Trophoblast cell (in vitro differentiated cells and primary cell): ENCODE measurements at regions not wholly inside any gene's neighbourhood (a gene's known extent, or its start where the extent isn't known, plus 50 kb on each side); places are given as distances from the start of the nearest gene placed in this dataset.

Source experiments
- DNase-seq, 2 donors: peaks; one replicate each; pipeline ENCODE4 v3.0.0-alpha.2; 2016
- H2AFZ ChIP-seq: 2 replicates; pipeline ENCODE4 v1.6.1; 2013; ENCODE audit warnings: low read length, moderate library complexity, mild to moderate bottlenecking; ENCODE audit not compliant: insufficient read depth, poor library complexity
- H2AK5ac ChIP-seq: 2 replicates; pipeline ENCODE4 v1.6.1; 2013; ENCODE audit warnings: mild to moderate bottlenecking, low read length
- H2BK120ac ChIP-seq: 2 replicates; pipeline ENCODE4 v1.6.1; 2013; ENCODE audit warnings: low read length, mild to moderate bottlenecking, moderate library complexity; ENCODE audit not compliant: insufficient read depth, poor library complexity
- H2BK12ac ChIP-seq: 2 replicates; pipeline ENCODE4 v1.6.1; 2013; ENCODE audit warnings: mild to moderate bottlenecking, low read length, moderate library complexity
- H2BK5ac ChIP-seq: 2 replicates; pipeline ENCODE4 v1.6.1; 2013; ENCODE audit warnings: low read length, low read depth, moderate library complexity, mild to moderate bottlenecking; ENCODE audit not compliant: poor library complexity
- H3K14ac ChIP-seq: 2 replicates; pipeline ENCODE4 v1.6.1; 2013; ENCODE audit warnings: mild to moderate bottlenecking, low read length
- H3K18ac ChIP-seq: 2 replicates; pipeline ENCODE4 v1.6.1; 2013; ENCODE audit warnings: mild to moderate bottlenecking, low read length
- H3K23ac ChIP-seq: 2 replicates; pipeline ENCODE4 v1.6.1; 2013; ENCODE audit warnings: low read length
- H3K27ac ChIP-seq: 2 replicates; pipeline ENCODE4 v1.5.1; 2013; ENCODE audit warnings: low read depth, mild to moderate bottlenecking, inconsistent platforms, low read length, moderate library complexity
- H3K27me3 ChIP-seq: 2 replicates; pipeline ENCODE4 v1.6.1; 2013; ENCODE audit warnings: inconsistent platforms, mild to moderate bottlenecking, low read length, moderate library complexity; ENCODE audit not compliant: insufficient read depth
- H3K36me3 ChIP-seq, 2 experiments: 1 replicate in 1 of 2; 2 replicates in 1 of 2; pipeline ENCODE4 v1.6.1; 2013; ENCODE audit warnings: low read length in 2 of 2, mild to moderate bottlenecking in 2 of 2, moderate library complexity in 1 of 2; ENCODE audit not compliant: insufficient read depth in 2 of 2, control insufficient read depth in 1 of 2
- H3K4ac ChIP-seq: 2 replicates; pipeline ENCODE4 v1.6.1; 2013; ENCODE audit warnings: low read depth, mild to moderate bottlenecking, low read length, moderate library complexity
- H3K4me1 ChIP-seq, 2 experiments: 1 replicate in 1 of 2; 2 replicates in 1 of 2; pipeline ENCODE4 v1.6.1; 2013; ENCODE audit warnings: low read length in 2 of 2, mild to moderate bottlenecking in 2 of 2, moderate library complexity in 1 of 2; ENCODE audit not compliant: insufficient read depth in 2 of 2, control insufficient read depth in 1 of 2
- H3K4me2 ChIP-seq: 2 replicates; pipeline ENCODE4 v1.6.1; 2013; ENCODE audit warnings: inconsistent platforms, mild to moderate bottlenecking, low read length, moderate library complexity
- H3K4me3 ChIP-seq: 2 replicates; pipeline ENCODE4 v1.5.1; 2013; ENCODE audit warnings: mild to moderate bottlenecking, low read depth, low read length, inconsistent platforms
- H3K79me1 ChIP-seq: one replicate; pipeline ENCODE4 v1.6.1; 2013; ENCODE audit warnings: low read length
- H3K79me2 ChIP-seq: 2 replicates; pipeline ENCODE4 v1.6.1; 2013; ENCODE audit warnings: low read length, mild to moderate bottlenecking; ENCODE audit not compliant: control insufficient read depth, insufficient read depth, poor library complexity
- H3K9ac ChIP-seq: 2 replicates; pipeline ENCODE4 v1.6.1; 2013; ENCODE audit warnings: mild to moderate bottlenecking, low read length
- H3K9me3 ChIP-seq: 2 replicates; pipeline ENCODE4 v1.6.1; 2013; ENCODE audit warnings: low read depth, mild to moderate bottlenecking, control low read depth, inconsistent platforms, low read length; ENCODE audit not compliant: insufficient read depth
- H4K12ac ChIP-seq: 2 replicates; pipeline ENCODE4 v1.6.1; 2013; ENCODE audit warnings: low read depth, mild to moderate bottlenecking, low read length, moderate library complexity
- H4K8ac ChIP-seq: 2 replicates; pipeline ENCODE4 v1.6.1; 2013; ENCODE audit warnings: low read depth, mild to moderate bottlenecking, low read length, moderate library complexity
- H4K91ac ChIP-seq: one replicate; pipeline ENCODE4 v1.6.1; 2013; ENCODE audit warnings: low read depth, mild to moderate bottlenecking, low read length, moderate library complexity
- WGBS: extraction: QIAGEN DNeasy Blood & Tissue Kit; methylation state at CpG from one replicate; pipeline ENCODE4 v1.1.7; 2013; ENCODE audit warnings: missing lambda C conversion rate; ENCODE audit not compliant: insufficient read length, insufficient coverage; ENCODE audit errors: extremely low coverage; 5-methylcytosine and 5-hydroxymethylcytosine counted together

- H3K79me1 ChIP-seq, result no peaks in the 10 kb centered on the region
- H2BK120ac ChIP-seq, result no peak overlapping the region
- no peaks in the 10 kb centered on the region for H3K27me3 ChIP-seq
- H3K4me3 ChIP-seq, result no peak overlapping the region
- no peak overlapping the region for H2AFZ ChIP-seq
- H4K91ac ChIP-seq, result no peak overlapping the region
- H4K8ac ChIP-seq, result no peak overlapping the region
- H3K4me2 ChIP-seq, result no peak overlapping the region
- no peak overlapping the region for H2BK5ac ChIP-seq
- H4K12ac ChIP-seq, result no peak overlapping the region
- H2BK12ac ChIP-seq, result no peak overlapping the region
- no peak overlapping the region for H3K27ac ChIP-seq
- no peak overlapping the region for H3K23ac ChIP-seq
- no peak overlapping the region for H3K9ac ChIP-seq
- H2AK5ac ChIP-seq, result no peak overlapping the region
- H3K9me3 ChIP-seq, result no peaks in the 10 kb centered on the region
- no peaks in the 10 kb centered on the region for H3K4me1 ChIP-seq
- WGBS, result no CpG with 5 or more reads among the region's 1 CpG
- no peak overlapping the region for H3K4ac ChIP-seq
- H3K18ac ChIP-seq, result no peak overlapping the region
- no peak for DNase-seq
- H3K79me2 ChIP-seq, result no peaks in the 10 kb centered on the region
- H3K36me3 ChIP-seq, result no peaks in the 10 kb centered on the region
- no peak overlapping the region for H3K14ac ChIP-seq
Observed at GRCh38 chr9:11323457-11323856, 710.7 kb upstream of the PTPRD start.

GRCh38 chr9:11326231-11326630, 713.4 kb upstream of the PTPRD start:
- no peak for DNase-seq

GRCh38 chr9:11328326-11328725, 715.5 kb upstream of the PTPRD start:
- Histone ChIP-seq H3K79me2 (no peaks in the 10 kb centered on the region), H4K12ac (no peak overlapping the region), H3K9ac (no peak overlapping the region), H2BK12ac (no peak overlapping the region), H3K27me3 (no peaks in the 10 kb centered on the region), H3K18ac (no peak overlapping the region), H4K8ac (no peak overlapping the region), H3K4me1 (no peaks in the 10 kb centered on the region), H2BK5ac (no peak overlapping the region), H2AFZ (no peak overlapping the region), H2AK5ac (no peak overlapping the region), H3K23ac (no peak overlapping the region), H3K14ac (no peak overlapping the region), H2BK120ac (no peak overlapping the region), H3K9me3 (peaks cover 3% of the 10 kb centered on the region), H3K27ac (no peak overlapping the region), H3K4me2 (no peak overlapping the region), H4K91ac (no peak overlapping the region), H3K79me1 (no peaks in the 10 kb centered on the region), H3K4ac (no peak overlapping the region), H3K36me3 (no peaks in the 10 kb centered on the region), H3K4me3 (no peak overlapping the region)
- WGBS, result no CpG with 5 or more reads among the region's 6 CpGs
- DNase-seq, result no peak

More at GRCh38 chr9:11326231-11326630, 713.4 kb upstream of the PTPRD start:
- Histone ChIP-seq H3K23ac (no peak overlapping the region), H3K4me2 (no peak overlapping the region), H3K36me3 (no peaks in the 10 kb centered on the region), H2BK120ac (no peak overlapping the region), H4K8ac (no peak overlapping the region), H3K79me1 (no peaks in the 10 kb centered on the region), H3K14ac (no peak overlapping the region), H3K9ac (no peak overlapping the region), H2AFZ (no peak overlapping the region), H3K4me3 (no peak overlapping the region), H3K27me3 (no peaks in the 10 kb centered on the region), H2BK5ac (no peak overlapping the region), H3K79me2 (no peaks in the 10 kb centered on the region), H4K12ac (no peak overlapping the region), H3K4me1 (no peaks in the 10 kb centered on the region), H3K4ac (no peak overlapping the region), H3K9me3 (peaks cover 3% of the 10 kb centered on the region), H4K91ac (no peak overlapping the region), H2AK5ac (no peak overlapping the region), H2BK12ac (no peak overlapping the region), H3K18ac (no peak overlapping the region), H3K27ac (no peak overlapping the region)

- no peak overlapping the region for H4K12ac ChIP-seq
- H4K91ac ChIP-seq, result no peak overlapping the region
- DNase-seq, result no peak
- no peaks in the 10 kb centered on the region for H3K4me1 ChIP-seq
- no peak overlapping the region for H3K4me3 ChIP-seq
- H3K79me2 ChIP-seq, result no peaks in the 10 kb centered on the region
- H2AFZ ChIP-seq, result no peak overlapping the region
- H3K9me3 ChIP-seq, result peaks cover 3% of the 10 kb centered on the region
- no peak overlapping the region for H3K14ac ChIP-seq
- H3K79me1 ChIP-seq, result no peaks in the 10 kb centered on the region
- no peaks in the 10 kb centered on the region for H3K27me3 ChIP-seq
- no peak overlapping the region for H3K27ac ChIP-seq
- H3K4me2 ChIP-seq, result no peak overlapping the region
- H3K4ac ChIP-seq, result no peak overlapping the region
- H3K23ac ChIP-seq, result no peak overlapping the region
- H3K9ac ChIP-seq, result no peak overlapping the region
- no peak overlapping the region for H2BK5ac ChIP-seq
- H2BK120ac ChIP-seq, result no peak overlapping the region
- H3K36me3 ChIP-seq, result no peaks in the 10 kb centered on the region
- H2BK12ac ChIP-seq, result no peak overlapping the region
- H3K18ac ChIP-seq, result no peak overlapping the region
- no peak overlapping the region for H4K8ac ChIP-seq
- no peak overlapping the region for H2AK5ac ChIP-seq
Observed at GRCh38 chr9:11335011-11335410, 722.2 kb upstream of the PTPRD start.

GRCh38 chr9:11338130-11338529, 725.3 kb upstream of the PTPRD start:
- no peak overlapping the region for H3K14ac ChIP-seq
- H3K4me1 ChIP-seq, result no peaks in the 10 kb centered on the region
- no peak overlapping the region for H2AK5ac ChIP-seq
- no peak overlapping the region for H3K4me2 ChIP-seq
- no peak overlapping the region for H3K23ac ChIP-seq
- no CpG with 5 or more reads among the region's 1 CpG for WGBS
- no peak for DNase-seq
- H3K18ac ChIP-seq, result no peak overlapping the region
- no peaks in the 10 kb centered on the region for H3K79me2 ChIP-seq
- H4K8ac ChIP-seq, result no peak overlapping the region
- H4K91ac ChIP-seq, result no peak overlapping the region
- H2BK120ac ChIP-seq, result no peak overlapping the region
- H3K27me3 ChIP-seq, result no peaks in the 10 kb centered on the region
- H4K12ac ChIP-seq, result no peak overlapping the region
- no peak overlapping the region for H3K9ac ChIP-seq
- no peak overlapping the region for H2BK12ac ChIP-seq
- H3K9me3 ChIP-seq, result no peaks in the 10 kb centered on the region
- no peak overlapping the region for H3K4me3 ChIP-seq
- H3K36me3 ChIP-seq, result no peaks in the 10 kb centered on the region
- no peak overlapping the region for H3K27ac ChIP-seq
- no peak overlapping the region for H3K4ac ChIP-seq
- no peak overlapping the region for H2AFZ ChIP-seq
- H3K79me1 ChIP-seq, result no peaks in the 10 kb centered on the region
- no peak overlapping the region for H2BK5ac ChIP-seq
